ENCODE measurements at regions not wholly inside any gene's neighbourhood (a gene's known extent, or its start where the extent isn't known, plus 50 kb on each side); places are given as distances from the start of the nearest gene placed in this dataset.
"Not testable (repeated sequence)": the region's sequence is repeated elsewhere in the genome, so short reads cannot be mapped to it uniquely, and the experiment has no call there.

DNA sequence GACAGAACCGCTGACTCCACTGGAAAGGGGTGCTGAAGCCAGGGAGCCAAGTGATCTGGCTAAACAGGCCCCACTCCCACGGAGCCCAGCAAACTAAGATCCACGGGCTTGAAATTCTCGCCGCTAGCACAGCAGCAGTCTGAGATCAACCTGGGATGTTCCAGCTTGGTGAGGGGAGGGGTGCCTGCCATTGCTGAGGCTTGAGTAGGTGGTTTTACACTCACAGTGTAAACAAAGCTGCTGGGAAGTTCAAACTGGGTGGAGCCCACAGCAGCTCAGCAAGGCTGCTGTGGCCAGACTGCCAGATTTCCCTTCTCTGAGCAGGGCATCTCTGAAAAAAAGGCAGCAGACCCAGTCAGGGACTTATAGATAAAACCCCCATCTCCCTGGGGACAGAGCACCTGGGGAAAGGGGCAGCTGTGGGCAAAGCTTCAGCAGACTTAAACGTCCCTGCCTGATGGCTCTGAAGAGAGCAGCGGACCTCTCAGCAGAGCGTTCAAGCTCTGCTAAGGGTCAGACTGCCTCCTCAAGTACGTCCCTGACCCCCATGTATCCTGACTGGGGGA lies 101.8 kb downstream of the HNRNPD start:
- H3K27ac ChIP-seq (ENCODE audit: low read depth, low read length, severe bottlenecking); H3K36me3 ChIP-seq (ENCODE audit: control insufficient read depth, insufficient read depth, low read length); H3K4me1 ChIP-seq (ENCODE audit: control insufficient read depth, insufficient read depth, low read length, poor library complexity, severe bottlenecking); H3K9me3 ChIP-seq (ENCODE audit: control insufficient read depth, low read length); H3K4me3 ChIP-seq (ENCODE audit: extremely low read depth, insufficient read depth, low read length, poor library complexity, severe bottlenecking): not testable (repeated sequence)
- WGBS, 2 experiments (ENCODE audit: insufficient coverage in 2 of 2) = 76 to 77% methylated on average over 7 to 9 of the region's 9 CpGs

DNA sequence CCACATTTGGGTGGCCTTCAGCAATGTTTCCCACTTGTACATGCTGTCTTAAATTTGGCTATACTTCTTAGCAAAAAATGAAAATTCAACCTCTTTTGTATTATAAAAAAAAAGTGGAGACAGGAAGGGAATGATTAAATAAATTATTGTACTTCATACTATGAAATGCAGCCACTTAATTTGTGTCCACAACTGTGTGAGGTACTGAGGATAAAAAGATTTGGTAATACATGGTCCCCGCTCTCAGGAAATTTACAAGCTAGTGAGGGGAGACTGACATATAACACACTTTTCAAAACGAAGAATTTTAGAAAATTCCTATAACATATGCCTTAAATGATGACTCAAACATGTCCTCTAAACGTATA lies 105.0 kb downstream of the HNRNPD start:
- Histone ChIP-seq H3K4me3 (ENCODE audit: extremely low read depth, insufficient read depth, low read length, poor library complexity, severe bottlenecking) (no peak overlapping the region), H3K36me3 (ENCODE audit: control insufficient read depth, insufficient read depth, low read length) (no peaks in the 10 kb centered on the region), H3K4me1 (ENCODE audit: control insufficient read depth, insufficient read depth, low read length, poor library complexity, severe bottlenecking) (peaks cover 7% of the 10 kb centered on the region), H3K9me3 (ENCODE audit: control insufficient read depth, low read length) (no peaks in the 10 kb centered on the region), H3K27ac (ENCODE audit: low read depth, low read length, severe bottlenecking) (no peak overlapping the region)
- 83 to 100% methylated on average over 1 of the region's 3 CpGs for WGBS, 2 experiments (ENCODE audit: insufficient coverage in 2 of 2)

DNA sequence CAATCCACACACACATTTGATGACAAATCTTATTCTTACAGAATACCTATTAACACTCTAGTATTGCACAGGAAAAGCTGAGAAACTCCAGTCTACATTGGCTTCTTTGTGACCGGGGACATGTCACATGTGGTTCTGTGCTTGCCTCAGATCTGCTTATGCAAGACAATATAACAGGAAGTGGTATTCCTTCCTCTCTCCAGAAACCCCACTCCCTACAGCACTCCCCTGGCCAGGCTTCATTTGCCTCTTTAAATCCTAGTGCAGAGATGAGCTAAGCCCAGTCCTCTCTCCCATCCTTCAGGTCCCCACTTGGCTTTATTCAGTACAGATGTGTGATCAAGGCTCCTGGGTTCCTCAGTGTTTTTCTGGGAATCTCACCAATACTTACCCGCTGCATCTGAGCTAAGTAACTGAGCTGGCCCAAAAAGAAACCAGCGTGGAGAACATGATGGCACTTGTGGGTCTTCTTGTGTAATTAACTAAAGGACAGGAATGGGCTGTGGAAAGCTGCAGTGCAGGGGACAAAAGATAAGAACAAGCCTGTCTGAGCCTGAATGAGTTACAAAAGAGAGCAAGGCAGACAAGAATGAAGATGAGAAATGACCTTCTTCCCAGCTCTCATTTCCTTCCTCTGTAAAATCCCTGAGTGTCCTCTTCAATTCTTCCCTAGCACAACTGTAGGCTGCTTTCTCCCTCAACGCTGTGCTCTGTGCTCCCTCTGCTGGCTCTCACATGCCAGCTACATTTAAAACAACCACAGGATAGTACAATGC lies 105.6 kb downstream of the HNRNPD start:
- peaks cover 7% of the 10 kb centered on the region for H3K4me1 ChIP-seq (ENCODE audit: control insufficient read depth, insufficient read depth, low read length, poor library complexity, severe bottlenecking)
- no peaks in the 10 kb centered on the region for H3K36me3 ChIP-seq (ENCODE audit: control insufficient read depth, insufficient read depth, low read length)
- H3K9me3 ChIP-seq (ENCODE audit: control insufficient read depth, low read length) = no peaks in the 10 kb centered on the region
- peak overlapping the region; percentile 33 for H3K27ac ChIP-seq (ENCODE audit: low read depth, low read length, severe bottlenecking)
- 59 to 65% methylated on average over 4 of the region's 4 CpGs for WGBS, 2 experiments (ENCODE audit: insufficient coverage in 2 of 2)
- no peak overlapping the region for H3K4me3 ChIP-seq (ENCODE audit: extremely low read depth, insufficient read depth, low read length, poor library complexity, severe bottlenecking)

DNA sequence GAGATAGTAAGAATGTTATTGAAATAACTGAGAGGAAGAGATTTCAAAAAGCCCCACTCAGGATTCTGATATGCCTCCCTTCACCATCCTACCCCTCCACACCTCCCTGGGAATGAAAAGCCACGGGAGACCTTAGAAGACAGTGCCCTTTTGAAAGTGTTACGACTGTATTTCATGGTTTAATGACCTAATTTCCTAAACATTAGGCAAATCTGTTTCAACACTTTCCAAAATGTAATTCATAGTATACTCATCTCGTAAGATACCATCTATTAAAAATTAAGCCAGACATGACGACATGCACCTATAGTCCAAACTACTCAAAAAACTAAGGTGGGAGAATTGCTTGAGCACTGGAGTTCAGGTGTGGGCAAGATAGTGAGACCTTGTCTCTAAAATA lies 106.3 kb downstream of the HNRNPD start:
- no peaks in the 10 kb centered on the region for H3K9me3 ChIP-seq (ENCODE audit: control insufficient read depth, low read length)
- WGBS, 2 experiments (ENCODE audit: insufficient coverage in 2 of 2) = 74 to 95% methylated on average over 2 of the region's 4 CpGs
- H3K27ac ChIP-seq (ENCODE audit: low read depth, low read length, severe bottlenecking) = no peak overlapping the region
- no peaks in the 10 kb centered on the region for H3K36me3 ChIP-seq (ENCODE audit: control insufficient read depth, insufficient read depth, low read length)
- peaks cover 7% of the 10 kb centered on the region for H3K4me1 ChIP-seq (ENCODE audit: control insufficient read depth, insufficient read depth, low read length, poor library complexity, severe bottlenecking)
- H3K4me3 ChIP-seq (ENCODE audit: extremely low read depth, insufficient read depth, low read length, poor library complexity, severe bottlenecking) = no peak overlapping the region

DNA sequence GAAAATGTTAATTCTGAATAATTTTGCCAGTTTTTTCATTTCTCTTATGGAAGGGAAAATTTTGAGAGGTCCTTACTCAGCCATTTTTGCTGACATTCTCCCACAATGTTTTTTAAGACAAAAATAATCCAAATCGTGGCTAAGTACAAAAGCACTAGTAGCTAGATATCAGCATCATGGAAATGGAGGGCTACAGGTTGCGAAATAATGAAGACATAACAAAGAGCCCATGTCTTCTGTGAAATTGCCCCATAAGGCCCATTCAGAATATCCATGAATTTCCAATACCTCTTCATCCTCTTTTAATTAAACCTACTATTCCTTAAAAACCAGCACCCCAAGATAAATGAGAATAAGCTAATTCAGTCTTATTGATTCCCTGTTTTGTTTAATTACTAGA lies 107.4 kb downstream of the HNRNPD start:
- H3K4me3 ChIP-seq (ENCODE audit: extremely low read depth, insufficient read depth, low read length, poor library complexity, severe bottlenecking) = no peak overlapping the region

DNA sequence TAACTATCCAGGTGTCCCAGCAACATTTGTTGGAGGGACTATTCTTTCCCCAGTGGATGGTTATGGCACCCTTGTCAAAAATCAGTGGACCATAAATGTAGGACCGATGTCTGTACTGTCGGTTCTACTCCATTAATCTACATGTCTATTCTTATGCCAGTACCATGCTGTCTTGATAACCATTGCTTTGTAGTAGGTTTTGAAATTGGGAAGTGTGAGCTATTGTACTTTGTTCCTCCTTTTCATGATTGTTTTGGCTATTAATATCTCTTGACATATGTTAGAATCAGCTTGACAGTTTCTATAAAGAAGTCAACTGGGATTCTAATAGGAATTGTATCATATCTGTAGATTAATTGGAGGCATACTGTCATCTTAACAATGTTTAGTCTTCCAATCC lies 112.7 kb downstream of the HNRNPD start:
- no CpG with 5 or more reads among the region's 2 CpGs for WGBS, 2 experiments (ENCODE audit: insufficient coverage in 2 of 2)
- Histone ChIP-seq H3K9me3 (ENCODE audit: control insufficient read depth, low read length) (no peaks in the 10 kb centered on the region), H3K36me3 (ENCODE audit: control insufficient read depth, insufficient read depth, low read length) (no peaks in the 10 kb centered on the region), H3K4me3 (ENCODE audit: extremely low read depth, insufficient read depth, low read length, poor library complexity, severe bottlenecking) (no peak overlapping the region), H3K4me1 (ENCODE audit: control insufficient read depth, insufficient read depth, low read length, poor library complexity, severe bottlenecking) (no peaks in the 10 kb centered on the region), H3K27ac (ENCODE audit: low read depth, low read length, severe bottlenecking) (no peak overlapping the region)

More for the DNA sequence above, 107.4 kb downstream of the HNRNPD start:
- Histone ChIP-seq H3K9me3 (ENCODE audit: control insufficient read depth, low read length) (no peaks in the 10 kb centered on the region), H3K36me3 (ENCODE audit: control insufficient read depth, insufficient read depth, low read length) (no peaks in the 10 kb centered on the region), H3K27ac (ENCODE audit: low read depth, low read length, severe bottlenecking) (no peak overlapping the region), H3K4me1 (ENCODE audit: control insufficient read depth, insufficient read depth, low read length, poor library complexity, severe bottlenecking) (peaks cover 7% of the 10 kb centered on the region)
- WGBS, 2 experiments (ENCODE audit: insufficient coverage in 2 of 2) = 100% methylated on average over 1 of the region's 2 CpGs; no CpG with 5 or more reads in 1 of the 2 experiments

DNA sequence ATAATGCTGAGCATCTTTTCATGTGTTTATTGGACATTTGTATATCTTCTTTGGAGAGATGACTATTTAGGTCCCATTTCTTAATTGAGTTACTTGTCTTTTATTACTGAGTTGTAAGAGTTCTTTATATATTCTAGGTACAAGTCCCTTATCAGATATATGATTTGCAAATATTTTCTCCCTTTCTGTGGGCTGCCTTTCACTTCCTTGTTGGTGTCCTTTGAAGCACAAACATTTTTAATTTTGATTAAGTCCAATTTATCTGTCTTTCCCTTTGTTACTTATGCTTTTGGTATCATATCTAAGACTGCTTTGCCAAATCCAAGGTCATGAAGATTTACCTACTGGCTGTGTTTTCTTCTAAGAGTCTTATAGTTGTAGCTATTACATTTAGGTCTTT lies 113.2 kb downstream of the HNRNPD start:
- Histone ChIP-seq H3K36me3 (ENCODE audit: control insufficient read depth, insufficient read depth, low read length) (no peaks in the 10 kb centered on the region), H3K4me1 (ENCODE audit: control insufficient read depth, insufficient read depth, low read length, poor library complexity, severe bottlenecking) (no peaks in the 10 kb centered on the region), H3K9me3 (ENCODE audit: control insufficient read depth, low read length) (no peaks in the 10 kb centered on the region), H3K4me3 (ENCODE audit: extremely low read depth, insufficient read depth, low read length, poor library complexity, severe bottlenecking) (no peak overlapping the region), H3K27ac (ENCODE audit: low read depth, low read length, severe bottlenecking) (no peak overlapping the region)

DNA sequence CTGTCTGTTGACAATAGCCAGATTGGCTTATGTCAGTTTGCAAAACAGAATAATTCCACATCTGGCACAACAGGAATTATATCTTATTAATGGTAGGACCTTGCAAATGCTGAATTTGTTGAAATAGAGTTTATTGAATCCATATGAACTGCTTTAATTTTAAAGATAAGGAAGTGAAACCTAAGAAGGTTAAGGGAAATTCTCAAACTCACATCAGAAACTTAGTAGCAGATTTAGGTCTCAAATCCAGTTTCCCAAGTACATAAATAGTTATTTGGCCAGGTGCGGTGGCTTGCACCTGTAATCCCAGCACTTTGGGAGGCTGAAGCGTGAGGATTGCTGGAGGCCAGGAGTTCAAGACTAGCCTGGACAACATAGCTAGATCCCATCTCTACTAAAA lies 117.1 kb downstream of the HNRNPD start:
- Histone ChIP-seq H3K4me3 (ENCODE audit: extremely low read depth, insufficient read depth, low read length, poor library complexity, severe bottlenecking) (no peak overlapping the region), H3K27ac (ENCODE audit: low read depth, low read length, severe bottlenecking) (no peak overlapping the region), H3K4me1 (ENCODE audit: control insufficient read depth, insufficient read depth, low read length, poor library complexity, severe bottlenecking) (no peaks in the 10 kb centered on the region), H3K36me3 (ENCODE audit: control insufficient read depth, insufficient read depth, low read length) (no peaks in the 10 kb centered on the region), H3K9me3 (ENCODE audit: control insufficient read depth, low read length) (no peaks in the 10 kb centered on the region)
- WGBS, 2 experiments (ENCODE audit: insufficient coverage in 2 of 2) = 83 to 100% methylated on average over 1 of the region's 2 CpGs

DNA sequence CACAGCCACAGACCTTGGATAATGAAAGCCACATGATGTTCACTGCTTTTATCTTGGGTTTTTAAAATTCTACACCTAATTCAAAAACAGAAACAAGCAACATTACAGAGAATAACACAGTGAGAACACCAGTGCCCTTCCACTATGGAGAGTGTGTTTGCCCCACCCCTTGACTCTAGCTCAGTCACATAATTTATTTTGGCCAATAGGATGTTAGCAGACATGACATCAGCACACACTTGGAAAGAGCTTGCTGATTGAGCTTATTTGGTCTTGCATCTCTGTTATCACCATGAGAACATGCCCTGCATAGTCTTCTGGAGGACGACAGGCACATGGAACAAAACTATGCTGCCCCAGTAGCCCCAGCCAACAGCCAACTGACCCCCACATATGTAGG lies 118.1 kb downstream of the HNRNPD start:
- Histone ChIP-seq H3K4me1 (ENCODE audit: control insufficient read depth, insufficient read depth, low read length, poor library complexity, severe bottlenecking) (no peaks in the 10 kb centered on the region), H3K27ac (ENCODE audit: low read depth, low read length, severe bottlenecking) (no peak overlapping the region), H3K4me3 (ENCODE audit: extremely low read depth, insufficient read depth, low read length, poor library complexity, severe bottlenecking) (no peak overlapping the region), H3K36me3 (ENCODE audit: control insufficient read depth, insufficient read depth, low read length) (no peaks in the 10 kb centered on the region), H3K9me3 (ENCODE audit: control insufficient read depth, low read length) (no peaks in the 10 kb centered on the region)
- 67 to 89% methylated on average over 1 of the region's 1 CpG for WGBS, 2 experiments (ENCODE audit: insufficient coverage in 2 of 2)

DNA sequence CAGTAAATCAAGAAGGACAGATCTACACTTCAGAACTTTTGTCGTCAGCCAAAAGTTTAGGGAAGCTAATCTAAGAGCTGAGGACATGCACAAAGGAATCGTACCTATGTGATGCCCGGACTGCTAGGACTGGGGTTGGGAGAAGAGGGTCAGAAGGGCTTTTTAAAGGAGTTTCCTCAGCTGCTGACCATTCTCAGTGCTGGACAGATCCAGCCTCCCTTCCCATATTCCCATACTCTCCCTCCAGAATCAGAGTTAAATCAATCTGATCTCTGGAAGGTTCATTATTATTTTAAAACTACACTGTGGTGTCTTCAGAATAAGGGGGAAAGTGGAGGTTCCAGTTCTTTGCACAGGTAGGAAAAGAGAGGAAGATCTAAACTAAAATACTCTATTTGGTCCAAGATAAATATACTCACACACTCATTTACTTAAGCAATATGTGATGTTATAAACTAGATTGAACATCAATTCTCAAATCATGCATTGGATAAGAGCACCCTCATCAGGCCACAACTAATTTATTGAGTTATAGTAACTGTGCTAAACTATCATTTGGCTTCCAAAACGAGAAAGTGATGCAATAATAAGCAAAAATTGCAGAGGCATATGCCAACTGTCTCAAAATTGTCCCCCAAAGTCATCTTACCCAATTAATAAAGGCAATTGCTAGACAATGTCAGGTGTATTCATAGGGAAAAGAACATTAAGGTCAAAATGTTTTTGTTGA lies 124.7 kb downstream of the HNRNPD start:
- H3K4me3 ChIP-seq (ENCODE audit: extremely low read depth, insufficient read depth, low read length, poor library complexity, severe bottlenecking) = no peak overlapping the region
- no peaks in the 10 kb centered on the region for H3K9me3 ChIP-seq (ENCODE audit: control insufficient read depth, low read length)
- H3K4me1 ChIP-seq (ENCODE audit: control insufficient read depth, insufficient read depth, low read length, poor library complexity, severe bottlenecking) = no peaks in the 10 kb centered on the region
- WGBS, 2 experiments (ENCODE audit: insufficient coverage in 2 of 2) = 83% methylated on average over 3 of the region's 4 CpGs; no CpG with 5 or more reads in 1 of the 2 experiments
- H3K36me3 ChIP-seq (ENCODE audit: control insufficient read depth, insufficient read depth, low read length) = no peaks in the 10 kb centered on the region
- no peak overlapping the region for H3K27ac ChIP-seq (ENCODE audit: low read depth, low read length, severe bottlenecking)

DNA sequence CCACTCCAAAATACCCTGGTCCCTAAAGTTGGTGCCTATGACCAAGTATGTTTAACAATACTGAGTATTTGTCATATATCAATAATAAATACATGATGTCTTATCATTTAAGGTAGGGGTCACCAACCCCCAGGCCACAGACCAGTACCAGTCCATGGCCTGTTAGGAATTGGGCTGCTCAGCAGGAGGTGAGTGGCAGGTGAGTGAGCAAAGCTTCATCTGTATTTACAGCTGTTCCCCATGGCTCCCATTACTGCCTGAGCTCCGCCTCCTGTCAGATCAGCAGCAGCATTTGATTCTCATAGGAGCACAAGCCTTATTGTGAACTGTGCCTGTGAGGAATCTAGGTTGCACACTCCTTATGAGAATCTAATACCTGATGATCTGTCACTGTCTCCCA lies 126.2 kb downstream of the HNRNPD start:
- no peak overlapping the region for H3K27ac ChIP-seq (ENCODE audit: low read depth, low read length, severe bottlenecking)
- WGBS, 2 experiments (ENCODE audit: insufficient coverage in 2 of 2) = 83% methylated on average over 1 of the region's 1 CpG; no CpG with 5 or more reads in 1 of the 2 experiments
- no peaks in the 10 kb centered on the region for H3K9me3 ChIP-seq (ENCODE audit: control insufficient read depth, low read length)
- H3K36me3 ChIP-seq (ENCODE audit: control insufficient read depth, insufficient read depth, low read length) = no peaks in the 10 kb centered on the region
- no peak overlapping the region for H3K4me3 ChIP-seq (ENCODE audit: extremely low read depth, insufficient read depth, low read length, poor library complexity, severe bottlenecking)
- H3K4me1 ChIP-seq (ENCODE audit: control insufficient read depth, insufficient read depth, low read length, poor library complexity, severe bottlenecking) = no peaks in the 10 kb centered on the region
